HL-60 (cell line): ENCODE measurements at regions not wholly inside any gene's neighbourhood (a gene's known extent, or its start where the extent isn't known, plus 50 kb on each side); places are given as distances from the start of the nearest gene placed in this dataset.

ENCODE experiments used
- POLR2AphosphoS5 ChIP-seq: IDR thresholded peaks from 2 replicates; pipeline ENCODE4 v1.6.1; 2012; ENCODE audit warnings: low read depth
- SPI1 ChIP-seq: IDR thresholded peaks from 2 replicates; pipeline ENCODE4 v1.6.1; 2012; ENCODE audit warnings: low read depth, mild to moderate bottlenecking, borderline replicate concordance
- TF ChIP-seq, protein P1 (sequence below): IDR thresholded peaks from one replicate; pipeline ENCODE4 v1.5.1; 2011; ENCODE audit warnings: low read length, control low read depth, inconsistent platforms; ENCODE audit not compliant: insufficient read depth
- TF ChIP-seq, protein P2 (sequence below): IDR thresholded peaks from 2 replicates; pipeline ENCODE4 v1.6.1; 2012; ENCODE audit warnings: low read depth; ENCODE audit not compliant: insufficient replicate concordance

DNA sequence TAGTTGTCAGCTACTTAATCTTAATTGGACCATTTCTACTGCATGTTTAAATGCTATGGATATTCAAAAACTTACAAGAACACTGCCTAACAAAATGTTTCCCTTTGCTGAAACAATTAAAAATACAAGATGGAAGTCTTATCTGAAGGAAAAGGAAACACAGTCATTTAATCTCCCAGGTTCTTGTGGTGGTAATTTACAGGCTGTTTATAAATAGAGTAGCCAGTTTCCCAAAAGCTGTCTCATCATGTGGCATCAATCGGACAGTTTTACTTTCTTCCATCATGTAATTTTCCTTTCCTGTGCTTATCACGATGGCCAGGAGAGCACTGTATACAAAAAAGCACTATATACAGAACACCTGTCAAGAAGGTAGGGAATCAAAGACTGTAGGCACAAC, 368.1 kb downstream of the ZEB2 start:
- TF ChIP-seq, protein P1, sequence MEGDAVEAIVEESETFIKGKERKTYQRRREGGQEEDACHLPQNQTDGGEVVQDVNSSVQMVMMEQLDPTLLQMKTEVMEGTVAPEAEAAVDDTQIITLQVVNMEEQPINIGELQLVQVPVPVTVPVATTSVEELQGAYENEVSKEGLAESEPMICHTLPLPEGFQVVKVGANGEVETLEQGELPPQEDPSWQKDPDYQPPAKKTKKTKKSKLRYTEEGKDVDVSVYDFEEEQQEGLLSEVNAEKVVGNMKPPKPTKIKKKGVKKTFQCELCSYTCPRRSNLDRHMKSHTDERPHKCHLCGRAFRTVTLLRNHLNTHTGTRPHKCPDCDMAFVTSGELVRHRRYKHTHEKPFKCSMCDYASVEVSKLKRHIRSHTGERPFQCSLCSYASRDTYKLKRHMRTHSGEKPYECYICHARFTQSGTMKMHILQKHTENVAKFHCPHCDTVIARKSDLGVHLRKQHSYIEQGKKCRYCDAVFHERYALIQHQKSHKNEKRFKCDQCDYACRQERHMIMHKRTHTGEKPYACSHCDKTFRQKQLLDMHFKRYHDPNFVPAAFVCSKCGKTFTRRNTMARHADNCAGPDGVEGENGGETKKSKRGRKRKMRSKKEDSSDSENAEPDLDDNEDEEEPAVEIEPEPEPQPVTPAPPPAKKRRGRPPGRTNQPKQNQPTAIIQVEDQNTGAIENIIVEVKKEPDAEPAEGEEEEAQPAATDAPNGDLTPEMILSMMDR, result no peak
- TF ChIP-seq POLR2AphosphoS5 (no peak), SPI1 (no peak)
- TF ChIP-seq, protein P2, sequence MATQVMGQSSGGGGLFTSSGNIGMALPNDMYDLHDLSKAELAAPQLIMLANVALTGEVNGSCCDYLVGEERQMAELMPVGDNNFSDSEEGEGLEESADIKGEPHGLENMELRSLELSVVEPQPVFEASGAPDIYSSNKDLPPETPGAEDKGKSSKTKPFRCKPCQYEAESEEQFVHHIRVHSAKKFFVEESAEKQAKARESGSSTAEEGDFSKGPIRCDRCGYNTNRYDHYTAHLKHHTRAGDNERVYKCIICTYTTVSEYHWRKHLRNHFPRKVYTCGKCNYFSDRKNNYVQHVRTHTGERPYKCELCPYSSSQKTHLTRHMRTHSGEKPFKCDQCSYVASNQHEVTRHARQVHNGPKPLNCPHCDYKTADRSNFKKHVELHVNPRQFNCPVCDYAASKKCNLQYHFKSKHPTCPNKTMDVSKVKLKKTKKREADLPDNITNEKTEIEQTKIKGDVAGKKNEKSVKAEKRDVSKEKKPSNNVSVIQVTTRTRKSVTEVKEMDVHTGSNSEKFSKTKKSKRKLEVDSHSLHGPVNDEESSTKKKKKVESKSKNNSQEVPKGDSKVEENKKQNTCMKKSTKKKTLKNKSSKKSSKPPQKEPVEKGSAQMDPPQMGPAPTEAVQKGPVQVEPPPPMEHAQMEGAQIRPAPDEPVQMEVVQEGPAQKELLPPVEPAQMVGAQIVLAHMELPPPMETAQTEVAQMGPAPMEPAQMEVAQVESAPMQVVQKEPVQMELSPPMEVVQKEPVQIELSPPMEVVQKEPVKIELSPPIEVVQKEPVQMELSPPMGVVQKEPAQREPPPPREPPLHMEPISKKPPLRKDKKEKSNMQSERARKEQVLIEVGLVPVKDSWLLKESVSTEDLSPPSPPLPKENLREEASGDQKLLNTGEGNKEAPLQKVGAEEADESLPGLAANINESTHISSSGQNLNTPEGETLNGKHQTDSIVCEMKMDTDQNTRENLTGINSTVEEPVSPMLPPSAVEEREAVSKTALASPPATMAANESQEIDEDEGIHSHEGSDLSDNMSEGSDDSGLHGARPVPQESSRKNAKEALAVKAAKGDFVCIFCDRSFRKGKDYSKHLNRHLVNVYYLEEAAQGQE, result no peak
